Left ventricle myocardium superior (tissue), 1 donor: ENCODE measurements at regions not wholly inside any gene's neighbourhood (a gene's known extent, or its start where the extent isn't known, plus 50 kb on each side); places are given as distances from the start of the nearest gene placed in this dataset.
"Not testable (repeated sequence)": the region's sequence is repeated elsewhere in the genome, so short reads cannot be mapped to it uniquely, and the experiment has no call there.

ENCODE experiments used
- ATAC-seq: fragments of 200-7000 bp; cut with Tn5 transposase; one replicate; pipeline ENCODE4 v1.9.1; 2020; ENCODE audit warnings: mild to moderate bottlenecking, moderate library complexity
- DNase-seq: peaks from one replicate; pipeline ENCODE4 v3.0.0-alpha.2; 2020
- intact Hi-C: fragments of 100-400 bp; cut with micrococcal nuclease; formaldehyde crosslinking; loops from one replicate; pipeline ENCODE4 v1.11.0; 2022
- donor health status: DM: no; HTN: yes; CAD: no; lungs with severe emphysema.

- ATAC-seq (peak; percentile 37), DNase-seq (no peak)
- intact Hi-C loops, result no loop called here
Observed at GRCh38 chr1:29394521-29395225, 158.4 kb downstream of the PTPRU start.

DNA sequence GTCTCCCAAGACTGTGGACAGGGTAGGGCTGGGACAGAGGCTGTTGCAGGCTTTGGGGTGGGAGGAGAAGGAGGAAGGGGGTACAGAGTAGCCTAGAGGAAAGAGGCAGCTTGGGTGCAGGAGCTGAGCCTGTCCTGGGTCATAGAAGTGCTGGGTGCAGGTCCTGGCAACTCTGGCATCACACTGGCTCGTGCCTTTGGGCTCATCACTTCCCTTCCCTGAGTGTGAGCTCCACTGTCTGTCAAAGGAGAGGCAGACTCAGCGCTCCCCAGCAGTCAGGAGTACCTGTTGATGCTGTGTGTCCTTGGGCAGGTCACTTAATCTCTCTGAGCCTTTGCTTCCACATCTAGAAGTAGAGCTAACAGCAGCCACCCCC is 157.1 kb downstream of the PTPRU start:
- intact Hi-C loops, result no loop called here
- DNase-seq (no peak), ATAC-seq (no peak)

DNA sequence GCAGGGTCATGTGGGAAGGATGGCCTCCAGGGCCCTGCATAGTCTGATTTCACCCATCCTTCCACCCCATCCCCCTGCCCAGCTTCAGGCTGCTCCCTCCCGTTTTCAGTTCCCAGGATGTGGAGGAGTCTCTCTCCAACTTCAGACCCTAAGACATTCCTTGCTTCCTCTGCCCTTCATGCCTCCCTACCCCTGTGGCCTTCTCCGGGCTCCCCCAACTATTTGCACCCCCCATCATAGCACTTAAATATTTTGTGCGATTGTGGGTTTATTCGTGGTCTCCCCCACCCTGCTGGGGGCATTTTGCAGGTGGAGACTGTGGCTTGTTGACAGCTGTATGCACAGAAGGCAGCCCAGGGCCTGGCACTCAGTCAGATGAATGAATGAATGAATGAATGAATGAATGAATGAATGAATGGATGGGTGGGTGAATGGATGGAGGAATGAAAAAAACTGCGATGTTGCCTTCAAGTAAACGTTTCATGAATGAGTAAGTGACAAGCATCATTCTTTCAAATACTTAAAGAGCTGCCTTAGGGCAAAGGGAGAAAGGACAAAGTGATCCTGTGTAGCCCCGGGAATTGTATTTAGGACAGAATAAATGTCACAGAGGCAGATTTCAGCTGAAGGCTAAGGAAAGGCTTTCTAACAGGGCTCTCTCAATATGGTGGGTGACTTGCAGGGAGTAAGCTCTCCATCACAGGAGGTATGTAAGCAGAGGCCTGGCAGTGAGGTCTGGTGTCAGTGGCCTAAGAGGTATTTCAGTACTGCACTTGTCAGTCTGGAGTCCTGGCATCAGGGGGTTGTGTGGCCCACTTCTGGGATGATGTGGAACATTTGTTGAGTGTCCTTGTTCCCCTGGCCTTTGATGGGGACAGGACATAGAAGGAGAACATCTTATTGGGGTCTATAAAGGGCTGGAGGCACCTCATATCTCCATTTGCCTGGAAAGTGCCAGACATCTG is 156.4 kb downstream of the PTPRU start:
- intact Hi-C loops, result no loop called here
- DNase-seq (no peak), ATAC-seq (no peak)

DNA sequence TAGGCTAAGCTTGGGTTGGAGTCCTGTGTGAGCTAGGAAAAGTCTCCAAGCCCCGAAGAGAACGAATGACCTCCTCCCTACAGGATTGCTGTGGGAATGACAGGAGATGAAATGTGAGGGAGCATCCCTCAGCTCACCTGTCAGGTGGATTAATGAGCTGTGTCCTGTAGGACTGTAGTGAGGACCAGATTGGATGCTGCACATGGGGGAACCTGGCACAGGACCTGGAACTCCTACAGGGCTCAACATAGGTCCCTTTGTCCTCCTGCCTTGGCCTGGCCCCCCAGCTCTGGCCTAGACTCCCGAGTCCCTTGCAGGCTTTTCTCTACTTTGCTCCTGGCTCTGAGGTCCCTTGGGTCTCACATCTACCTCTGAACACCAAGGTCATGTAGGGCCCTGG is 155.7 kb downstream of the PTPRU start:
- intact Hi-C loops, result no loop called here
- ATAC-seq, result no peak
- no peak for DNase-seq

GRCh38 chr1:29391362-29391880 is 155.1 kb downstream of the PTPRU start:
- no peak for DNase-seq
- ATAC-seq, result no peak
- intact Hi-C loops, result no loop called here

GRCh38 chr1:29390491-29391361 is 154.4 kb downstream of the PTPRU start:
- ATAC-seq, result no peak
- intact Hi-C loops, result no loop called here
- DNase-seq, result no peak

DNA sequence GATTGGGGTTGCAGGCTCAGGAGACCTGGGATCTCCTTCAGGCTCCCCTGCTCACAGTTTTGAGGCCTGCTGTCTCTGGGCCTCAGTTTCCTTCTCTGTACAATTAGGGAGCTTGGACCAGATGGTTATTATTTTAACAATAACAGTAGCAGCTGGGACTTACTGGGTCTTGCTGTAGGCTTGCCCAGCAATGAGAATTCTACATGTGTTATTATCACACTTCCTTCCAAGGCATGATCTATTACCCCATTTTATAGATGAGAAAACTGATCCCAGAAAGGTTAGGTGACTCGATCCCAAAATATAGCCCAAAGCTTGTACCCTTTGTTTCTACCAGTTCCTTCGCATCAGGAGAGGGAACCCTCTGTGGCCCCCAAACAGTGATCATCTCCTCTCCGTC is 153.8 kb downstream of the PTPRU start:
- ATAC-seq (no peak), DNase-seq (no peak)
- intact Hi-C loops, result no loop called here

GRCh38 chr1:29389533-29390041 is 153.3 kb downstream of the PTPRU start:
- DNase-seq (no peak), ATAC-seq (no peak)
- intact Hi-C loops, result no loop called here

GRCh38 chr1:29388884-29389283 is 152.6 kb downstream of the PTPRU start:
- DNase-seq, result no peak
- ATAC-seq, result no peak
- intact Hi-C loops, result no loop called here

DNA sequence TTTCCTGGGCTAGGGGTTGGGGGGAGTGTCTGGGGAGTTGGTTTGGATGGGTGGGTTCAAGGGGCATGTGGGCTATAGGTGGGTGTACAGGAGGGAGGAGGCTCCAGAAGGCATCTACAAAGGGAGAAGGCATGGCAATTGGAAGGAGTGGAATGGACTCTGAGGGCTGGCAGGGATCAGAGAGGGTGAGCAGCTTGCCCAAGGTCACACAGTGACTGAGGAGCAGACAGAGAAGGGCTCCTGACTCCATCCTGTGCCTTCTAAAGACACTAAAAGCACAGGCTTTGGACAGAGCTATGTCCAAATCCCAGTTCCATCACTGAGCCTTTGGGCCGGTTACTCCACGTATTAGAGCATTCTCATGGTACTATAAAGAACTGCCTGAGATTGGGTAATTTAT is 151.8 kb downstream of the PTPRU start:
- ATAC-seq, result no peak
- intact Hi-C loops, result no loop called here
- no peak for DNase-seq

DNA sequence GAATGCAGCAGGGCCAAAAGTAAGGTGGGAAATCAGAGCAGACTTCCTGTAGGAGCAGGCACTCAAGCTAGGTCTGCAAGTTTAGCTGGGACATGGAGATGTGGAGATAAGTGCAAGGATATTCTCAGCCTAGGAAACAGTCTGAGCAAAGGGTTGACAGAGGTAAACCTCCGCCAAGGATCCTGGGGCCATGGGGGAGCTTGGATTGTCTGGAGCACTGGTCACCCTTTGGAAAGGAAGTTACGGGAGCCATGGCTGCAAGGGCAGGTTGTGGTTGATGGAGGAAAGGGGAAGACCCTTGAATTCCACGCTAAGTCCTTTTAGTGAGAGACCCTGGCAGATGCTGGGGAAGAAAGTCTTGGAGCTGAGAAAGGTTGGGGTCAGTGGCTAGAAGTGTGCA is 150.9 kb downstream of the PTPRU start:
- intact Hi-C loops, result no loop called here
- no peak for ATAC-seq
- DNase-seq, result no peak

- DNase-seq, intact Hi-C loops, ATAC-seq: not testable (repeated sequence)
Observed at GRCh38 chr1:29386453-29386852, 150.1 kb downstream of the PTPRU start.

- no peak for DNase-seq
- ATAC-seq, result no peak
- intact Hi-C loops, result no loop called here
Observed at GRCh38 chr1:29385966-29386365, 149.6 kb downstream of the PTPRU start.

- no peak for ATAC-seq
- DNase-seq, result no peak
- intact Hi-C loops, result no loop called here
Observed at GRCh38 chr1:29384496-29385015, 148.2 kb downstream of the PTPRU start.

GRCh38 chr1:29383746-29384371 is 147.5 kb downstream of the PTPRU start:
- intact Hi-C loops, result no loop called here
- no peak for DNase-seq
- no peak for ATAC-seq

DNA sequence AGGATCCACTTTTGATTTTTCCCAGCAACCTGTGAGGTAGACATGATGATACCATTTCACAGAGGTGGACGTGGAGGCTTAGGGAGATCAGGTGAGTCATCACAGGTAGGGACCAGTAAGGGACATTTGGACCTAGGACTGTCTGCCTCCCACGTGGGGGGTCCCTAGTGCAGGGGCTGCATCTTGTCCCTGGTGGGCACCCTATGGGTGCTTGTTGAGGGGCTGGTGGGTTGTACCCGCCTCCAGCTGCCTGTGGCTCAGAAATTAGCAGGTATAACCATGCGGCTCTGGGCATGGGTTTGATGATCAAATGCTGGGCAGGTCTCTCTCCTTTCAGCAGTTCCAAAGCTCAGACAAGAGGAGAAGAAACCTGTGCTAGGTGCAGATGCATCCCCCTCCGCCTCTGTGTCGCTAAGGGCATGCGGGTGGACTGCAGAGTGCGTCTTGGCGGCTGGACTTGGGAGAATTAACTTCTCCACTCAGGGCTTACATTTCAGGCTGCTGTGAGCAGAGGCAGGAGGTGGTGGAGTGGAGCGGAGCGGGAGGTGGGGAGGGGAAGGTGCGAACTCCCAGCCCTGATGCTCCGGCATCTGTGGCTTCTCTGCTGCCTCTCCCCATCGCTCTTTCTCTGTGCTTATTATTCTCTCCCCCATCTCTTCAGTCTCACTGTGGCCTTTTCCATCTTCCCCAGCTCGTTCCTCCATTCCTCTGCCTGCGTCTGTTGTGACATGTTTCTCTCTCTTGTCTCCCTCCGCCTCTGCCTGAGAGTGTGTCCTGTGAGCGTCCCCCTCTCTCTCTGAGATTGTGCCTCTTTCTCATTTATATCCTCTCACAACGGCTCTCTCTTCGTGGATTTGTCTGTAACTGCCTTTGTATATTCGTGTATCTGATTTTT is 146.8 kb downstream of the PTPRU start:
- DNase-seq (no peak), ATAC-seq (no peak)
- intact Hi-C loops, result no loop called here

DNA sequence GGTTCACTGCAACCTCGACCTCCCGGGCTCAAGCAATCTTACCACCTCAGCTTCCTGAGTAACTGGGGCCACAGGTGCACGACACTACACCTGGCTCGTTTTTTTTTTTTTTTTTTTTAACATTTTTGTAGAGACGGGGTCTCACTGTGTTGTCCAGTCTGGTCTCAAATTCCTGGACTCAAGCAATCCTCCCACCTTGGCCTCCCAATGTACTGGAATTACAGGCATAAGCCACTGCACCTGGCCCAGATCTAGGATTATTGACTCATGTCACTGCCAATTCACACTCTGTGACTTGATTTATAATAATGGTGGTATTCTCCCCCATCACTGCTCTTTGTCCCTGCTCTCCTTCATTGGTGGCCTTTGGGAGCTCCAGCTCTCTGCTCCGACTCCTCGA is 145.1 kb downstream of the PTPRU start:
- DNase-seq (no peak), ATAC-seq (no peak)
- intact Hi-C loops, result no loop called here

- intact Hi-C loops, result no loop called here
- ATAC-seq (no peak), DNase-seq (no peak)
Observed at GRCh38 chr1:29380532-29380931, 144.2 kb downstream of the PTPRU start.
